Hepatocyte (in vitro differentiated cells): ENCODE measurements at regions not wholly inside any gene's neighbourhood (a gene's known extent, or its start where the extent isn't known, plus 50 kb on each side); places are given as distances from the start of the nearest gene placed in this dataset.

Source experiments
- DNase-seq: peaks from one replicate; pipeline ENCODE4 v3.0.0-alpha.2; 2016; ENCODE audit warnings: low spot score
- H2AFZ ChIP-seq: fragments of 200-600 bp; sonication (generic); 2 replicates; pipeline ENCODE4 v1.6.0; 2016; ENCODE audit warnings: antibody characterized with exemption, mild to moderate bottlenecking
- H3K27ac ChIP-seq: fragments of 200-600 bp; sonication (generic); 2 replicates; pipeline ENCODE4 v1.5.1; 2016; ENCODE audit warnings: mild to moderate bottlenecking
- H3K27me3 ChIP-seq: fragments of 200-600 bp; sonication (generic); 2 replicates; pipeline ENCODE4 v1.6.1; 2016
- H3K36me3 ChIP-seq: fragments of 200-600 bp; sonication (generic); replicated peaks from 2 replicates; pipeline ENCODE4 v1.5.1; 2016; ENCODE audit warnings: low read depth; ENCODE audit not compliant: insufficient read depth
- H3K4me1 ChIP-seq: fragments of 200-600 bp; sonication (generic); 2 replicates; pipeline ENCODE4 v1.5.1; 2016; ENCODE audit warnings: mild to moderate bottlenecking, moderate library complexity; ENCODE audit not compliant: insufficient read depth
- H3K4me2 ChIP-seq: fragments of 200-600 bp; sonication (generic); 2 replicates; pipeline ENCODE4 v1.6.0; 2016
- H3K4me3 ChIP-seq: fragments of 200-600 bp; sonication (generic); 2 replicates; pipeline ENCODE4 v1.5.1; 2016; ENCODE audit warnings: mild to moderate bottlenecking
- H3K79me2 ChIP-seq: fragments of 200-600 bp; sonication (generic); 2 replicates; pipeline ENCODE4 v1.6.0; 2017; ENCODE audit warnings: mild to moderate bottlenecking
- H3K9me2 ChIP-seq: fragments of 200-600 bp; sonication (generic); replicated peaks from 2 replicates; pipeline ENCODE4 v1.6.0; 2017; ENCODE audit warnings: mild to moderate bottlenecking; ENCODE audit not compliant: insufficient read depth
- H3K9me3 ChIP-seq: fragments of 200-600 bp; sonication (generic); 2 replicates; pipeline ENCODE4 v1.5.1; 2016; ENCODE audit warnings: low read depth, mild to moderate bottlenecking
- H4K20me1 ChIP-seq: fragments of 200-600 bp; sonication (generic); 2 replicates; pipeline ENCODE4 v1.6.0; 2016; ENCODE audit warnings: mild to moderate bottlenecking; ENCODE audit not compliant: insufficient read depth, poor library complexity, severe bottlenecking
- EZH2 ChIP-seq: fragments of 200-600 bp; sonication (generic); IDR thresholded peaks from 2 replicates; pipeline ENCODE4 v1.6.1; 2016; ENCODE audit warnings: antibody characterized with exemption, mild to moderate bottlenecking, borderline replicate concordance
- EZH2phosphoT487 ChIP-seq: fragments of 200-600 bp; sonication (generic); IDR thresholded peaks from one replicate; pipeline ENCODE4 v1.6.1; 2018; ENCODE audit warnings: antibody characterized with exemption, mild to moderate bottlenecking, low read depth, moderate library complexity; ENCODE audit not compliant: unreplicated experiment, severe bottlenecking
- WGBS: methylation state at CpG from one replicate; pipeline ENCODE4 v1.1.6; 2016; ENCODE audit warnings: low lambda C conversion rate; ENCODE audit errors: missing lambda C conversion rate; 5-methylcytosine and 5-hydroxymethylcytosine counted together
- TF ChIP-seq, protein P1 (sequence below): fragments of 200-600 bp; sonication (generic); IDR thresholded peaks from 2 replicates; pipeline ENCODE4 v1.5.1; 2016; ENCODE audit warnings: antibody characterized with exemption, mild to moderate bottlenecking; ENCODE audit not compliant: poor library complexity

- Histone ChIP-seq H3K4me2 (no peak overlapping the region), H3K9me3 (peaks cover 4% of the 10 kb centered on the region), H3K27me3 (no peaks in the 10 kb centered on the region), H4K20me1 (no peaks in the 10 kb centered on the region), H3K4me1 (no peaks in the 10 kb centered on the region), H3K79me2 (no peaks in the 10 kb centered on the region), H2AFZ (no peak overlapping the region), H3K36me3 (no peaks in the 10 kb centered on the region), H3K27ac (no peak overlapping the region), H3K4me3 (no peak overlapping the region), H3K9me2 (no peaks in the 10 kb centered on the region)
- TF ChIP-seq EZH2: no peak
- no peak for TF ChIP-seq EZH2phosphoT487
- TF ChIP-seq, protein P1, sequence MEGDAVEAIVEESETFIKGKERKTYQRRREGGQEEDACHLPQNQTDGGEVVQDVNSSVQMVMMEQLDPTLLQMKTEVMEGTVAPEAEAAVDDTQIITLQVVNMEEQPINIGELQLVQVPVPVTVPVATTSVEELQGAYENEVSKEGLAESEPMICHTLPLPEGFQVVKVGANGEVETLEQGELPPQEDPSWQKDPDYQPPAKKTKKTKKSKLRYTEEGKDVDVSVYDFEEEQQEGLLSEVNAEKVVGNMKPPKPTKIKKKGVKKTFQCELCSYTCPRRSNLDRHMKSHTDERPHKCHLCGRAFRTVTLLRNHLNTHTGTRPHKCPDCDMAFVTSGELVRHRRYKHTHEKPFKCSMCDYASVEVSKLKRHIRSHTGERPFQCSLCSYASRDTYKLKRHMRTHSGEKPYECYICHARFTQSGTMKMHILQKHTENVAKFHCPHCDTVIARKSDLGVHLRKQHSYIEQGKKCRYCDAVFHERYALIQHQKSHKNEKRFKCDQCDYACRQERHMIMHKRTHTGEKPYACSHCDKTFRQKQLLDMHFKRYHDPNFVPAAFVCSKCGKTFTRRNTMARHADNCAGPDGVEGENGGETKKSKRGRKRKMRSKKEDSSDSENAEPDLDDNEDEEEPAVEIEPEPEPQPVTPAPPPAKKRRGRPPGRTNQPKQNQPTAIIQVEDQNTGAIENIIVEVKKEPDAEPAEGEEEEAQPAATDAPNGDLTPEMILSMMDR: no peak
- no peak for DNase-seq
- 93% methylated on average over 23 of the region's 29 CpGs for WGBS
These were observed 134.5 kb downstream of the PTPRS start for GRCh38 chr19:5205937-5206750.

GRCh38 chr19:5205381-5205780 is 135.2 kb downstream of the PTPRS start:
- Histone ChIP-seq H3K9me3 (peaks cover 4% of the 10 kb centered on the region), H3K27ac (no peak overlapping the region), H3K4me3 (no peak overlapping the region), H3K79me2 (no peaks in the 10 kb centered on the region), H3K4me1 (no peaks in the 10 kb centered on the region), H3K4me2 (no peak overlapping the region), H3K27me3 (no peaks in the 10 kb centered on the region), H3K36me3 (no peaks in the 10 kb centered on the region), H3K9me2 (no peaks in the 10 kb centered on the region), H2AFZ (no peak overlapping the region), H4K20me1 (no peaks in the 10 kb centered on the region)
- WGBS: 95% methylated on average over 13 of the region's 13 CpGs
- no peak for DNase-seq
- TF ChIP-seq EZH2 (no peak), EZH2phosphoT487 (no peak)
- TF ChIP-seq, protein P1: no peak

DNA sequence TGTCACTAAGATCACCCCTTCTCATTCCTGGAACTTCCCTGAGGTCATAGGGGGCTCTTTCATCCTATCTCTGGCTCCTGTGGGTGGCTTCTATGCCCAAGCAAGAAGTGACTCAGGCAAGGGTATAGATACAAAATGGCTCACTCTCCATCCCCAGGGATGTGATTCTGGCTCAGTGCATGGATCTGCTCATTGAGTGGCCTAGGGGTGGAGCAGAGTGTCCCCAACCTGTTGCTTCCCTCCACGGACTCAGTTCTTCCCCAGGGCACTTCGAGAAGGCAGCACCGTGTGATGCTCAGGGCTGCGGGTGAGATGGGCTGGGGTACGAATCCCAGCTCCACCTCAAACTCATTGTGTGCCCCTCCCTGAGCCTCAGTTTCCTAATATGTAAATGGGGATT is 136.4 kb downstream of the PTPRS start:
- Histone ChIP-seq H4K20me1 (no peaks in the 10 kb centered on the region), H3K27me3 (no peaks in the 10 kb centered on the region), H3K36me3 (no peaks in the 10 kb centered on the region), H3K9me3 (peaks cover 4% of the 10 kb centered on the region), H3K27ac (no peak overlapping the region), H3K79me2 (no peaks in the 10 kb centered on the region), H3K4me1 (no peaks in the 10 kb centered on the region), H3K4me2 (no peak overlapping the region), H2AFZ (no peak overlapping the region), H3K4me3 (no peak overlapping the region), H3K9me2 (no peaks in the 10 kb centered on the region)
- over 99% methylated on average over 5 of the region's 5 CpGs for WGBS
- no peak for DNase-seq
- TF ChIP-seq, protein P1: no peak
- no peak for TF ChIP-seq EZH2
- no peak for TF ChIP-seq EZH2phosphoT487
